H1 (cell line): ENCODE measurements at regions not wholly inside any gene's neighbourhood (a gene's known extent, or its start where the extent isn't known, plus 50 kb on each side); places are given as distances from the start of the nearest gene placed in this dataset.

Source experiments
- CTCF ChIA-PET: fragments of 300-600 bp; sonication (Branson Sonifier 250); formaldehyde crosslinking; loops from one replicate; lab custom pipeline; 2021; ENCODE audit not compliant: partially characterized antibody; lab: Charles Lee
- POLR2A ChIA-PET: fragments of 300-600 bp; sonication (Branson Sonifier 250); formaldehyde crosslinking; loops from one replicate; lab custom pipeline; 2021; ENCODE audit warnings: inconsistent platforms; ENCODE audit not compliant: partially characterized antibody; lab: Charles Lee
- DNase-seq, 2 experiments: peaks; one replicate each; pipeline versions ENCODE4 v3.0.0 to v3.0.0-alpha.2; 2010 to 2022; ENCODE audit warnings: low spot score in 2 of 2, low read depth in 1 of 2, mixed read lengths in 1 of 2
- FAIRE-seq: peaks from 2 replicates; lab custom pipeline; 2011; peaks lifted over from hg19 to GRCh38; lab: Jason Lieb, UNC
- H2AFZ ChIP-seq: 2 replicates; pipeline ENCODE4 v1.8.1; 2012; ENCODE audit warnings: low read length, inconsistent platforms
- H2AK5ac ChIP-seq: 2 replicates; pipeline ENCODE4 v1.6.1; 2013; ENCODE audit warnings: low read depth, low read length
- H2BK120ac ChIP-seq: replicated peaks from 2 replicates; pipeline ENCODE3; 2013; ENCODE audit warnings: low read depth, low read length, inconsistent platforms
- H2BK12ac ChIP-seq: 2 replicates; pipeline ENCODE4 v1.6.1; 2013; ENCODE audit warnings: low read depth, low read length
- H2BK15ac ChIP-seq: 2 replicates; pipeline ENCODE4 v1.6.1; 2013; ENCODE audit warnings: low read length
- H2BK20ac ChIP-seq: 2 replicates; pipeline ENCODE4 v1.6.1; 2013; ENCODE audit warnings: low read length
- H2BK5ac ChIP-seq: 2 replicates; pipeline ENCODE4 v1.6.1; 2013; ENCODE audit warnings: low read depth, low read length
- H3K14ac ChIP-seq: 2 replicates; pipeline ENCODE4 v1.6.1; 2013; ENCODE audit warnings: inconsistent platforms; ENCODE audit not compliant: insufficient read length
- H3K18ac ChIP-seq: 2 replicates; pipeline ENCODE4 v1.6.1; 2013; ENCODE audit warnings: low read length; ENCODE audit errors: extremely low read depth
- H3K23ac ChIP-seq: 2 replicates; pipeline ENCODE4 v1.6.1; 2013; ENCODE audit warnings: inconsistent platforms; ENCODE audit not compliant: insufficient read length
- H3K23me2 ChIP-seq: 2 replicates; pipeline ENCODE4 v1.6.1; 2013; ENCODE audit warnings: low read depth, low read length
- H3K27ac ChIP-seq: 2 replicates; pipeline ENCODE4 v1.6.1; 2011; ENCODE audit warnings: low read depth, low read length, inconsistent platforms
- H3K27me3 ChIP-seq, 4 experiments: replicated peaks in 1 of 4; 1 replicate in 1 of 4; 2 replicates in 3 of 4; pipeline versions ENCODE4 v1.6.1 to v1.8.1; 2011 to 2013; ENCODE audit warnings: low read length in 3 of 4, mild to moderate bottlenecking in 3 of 4, inconsistent platforms in 2 of 4, mixed read lengths in 2 of 4, moderate library complexity in 1 of 4; ENCODE audit not compliant: control insufficient read depth in 3 of 4, insufficient read depth in 3 of 4; ENCODE audit errors: extremely low read depth in 1 of 4
- H3K36me3 ChIP-seq, 4 experiments: 2 replicates each; pipeline versions ENCODE4 v1.6.1 to v1.8.1; 2011 to 2013; ENCODE audit warnings: mild to moderate bottlenecking in 4 of 4, low read length in 3 of 4, moderate library complexity in 2 of 4, control low read depth in 1 of 4, inconsistent platforms in 1 of 4; ENCODE audit not compliant: insufficient read depth in 4 of 4, control insufficient read depth in 2 of 4
- H3K4ac ChIP-seq: replicated peaks from 2 replicates; pipeline ENCODE3; 2013; ENCODE audit warnings: low read length, low read depth, mixed read lengths, inconsistent platforms; ENCODE audit not compliant: insufficient read length
- H3K4me1 ChIP-seq, 4 experiments: replicated peaks in 1 of 4; 1 replicate in 1 of 4; 2 replicates in 3 of 4; pipeline versions ENCODE4 v1.6.1 to v1.8.1; 2011 to 2013; ENCODE audit warnings: low read length in 3 of 4, inconsistent platforms in 2 of 4, mixed read lengths in 1 of 4; ENCODE audit not compliant: insufficient read depth in 4 of 4, control insufficient read depth in 3 of 4
- H3K4me2 ChIP-seq, 2 experiments: 2 replicates each; pipeline versions ENCODE4 v1.6.1 to v1.8.1; 2011 to 2013; ENCODE audit warnings: low read depth in 2 of 2, low read length in 2 of 2, control low read depth in 1 of 2, inconsistent platforms in 1 of 2, mild to moderate bottlenecking in 1 of 2; ENCODE audit not compliant: insufficient read depth in 1 of 2
- H3K4me3 ChIP-seq, 4 experiments: fragments of 200-600, 300-600 bp in 1 of 4; sonication (generic), shearing (Covaris generic), sonication (Bioruptor Twin) in 1 of 4; 2 replicates each; pipeline versions ENCODE4 v1.5.1 to v1.8.1; 2011 to 2016; ENCODE audit warnings: low read length in 4 of 4, low read depth in 3 of 4, control low read depth in 2 of 4, inconsistent platforms in 2 of 4, mild to moderate bottlenecking in 2 of 4, mixed read lengths in 1 of 4, moderate library complexity in 1 of 4; ENCODE audit not compliant: insufficient read depth in 2 of 4; ENCODE audit errors: extremely low read depth in 1 of 4
- H3K56ac ChIP-seq: replicated peaks from 2 replicates; pipeline ENCODE3; 2013; ENCODE audit warnings: low read depth, mild to moderate bottlenecking, mixed read lengths, low read length, inconsistent platforms; ENCODE audit not compliant: insufficient read length
- H3K79me1 ChIP-seq: 2 replicates; pipeline ENCODE4 v1.6.1; 2013; ENCODE audit warnings: low read depth, low read length, control low read depth
- H3K79me2 ChIP-seq, 2 experiments: 2 replicates each; pipeline versions ENCODE4 v1.6.1 to v1.8.1; 2012 to 2013; ENCODE audit warnings: low read length in 2 of 2, mild to moderate bottlenecking in 2 of 2, inconsistent platforms in 1 of 2; ENCODE audit not compliant: insufficient read depth in 2 of 2, control insufficient read depth in 1 of 2
- H3K9ac ChIP-seq, 4 experiments: replicated peaks in 1 of 4; 1 replicate in 1 of 4; 2 replicates in 3 of 4; pipeline versions ENCODE4 v1.6.1 to v1.8.1; 2011 to 2013; ENCODE audit warnings: low read depth in 3 of 4, low read length in 3 of 4, control low read depth in 2 of 4, mild to moderate bottlenecking in 2 of 4, moderate library complexity in 2 of 4, inconsistent platforms in 1 of 4; ENCODE audit errors: extremely low read depth in 1 of 4
- H3K9me3 ChIP-seq, 2 experiments: 2 replicates each; pipeline versions ENCODE4 v1.6.1 to v1.8.1; 2012 to 2013; ENCODE audit warnings: mild to moderate bottlenecking in 2 of 2, moderate library complexity in 2 of 2, control low read depth in 1 of 2, inconsistent platforms in 1 of 2, low read depth in 1 of 2, low read length in 1 of 2, mixed read lengths in 1 of 2; ENCODE audit not compliant: insufficient read depth in 2 of 2
- H4K20me1 ChIP-seq, 2 experiments: replicated peaks in 1 of 2; 2 replicates each; pipeline versions ENCODE3 to v1.8.1; 2011 to 2013; ENCODE audit warnings: inconsistent platforms in 2 of 2, low read length in 2 of 2, mild to moderate bottlenecking in 1 of 2; ENCODE audit not compliant: insufficient read depth in 2 of 2, control insufficient read depth in 1 of 2
- H4K5ac ChIP-seq: 2 replicates; pipeline ENCODE4 v1.6.1; 2013; ENCODE audit warnings: low read length, low read depth, mixed read lengths, inconsistent platforms; ENCODE audit not compliant: insufficient read length
- H4K8ac ChIP-seq: 2 replicates; pipeline ENCODE4 v1.8.0; 2013; ENCODE audit warnings: mild to moderate bottlenecking, moderate library complexity, low read length, inconsistent platforms; ENCODE audit not compliant: insufficient read depth; ENCODE audit errors: extremely low read depth
- H4K91ac ChIP-seq: replicated peaks from 2 replicates; pipeline ENCODE3; 2013; ENCODE audit warnings: low read length, mixed read lengths, inconsistent platforms; ENCODE audit not compliant: insufficient read length
- BCL11A ChIP-seq, 2 experiments: IDR thresholded peaks; one replicate each; pipeline ENCODE4 v1.6.1; 2011; ENCODE audit warnings: low read depth in 2 of 2, low read length in 2 of 2, mild to moderate bottlenecking in 2 of 2
- CHD2 ChIP-seq: IDR thresholded peaks from 2 replicates; pipeline ENCODE4 v1.6.1; 2012; ENCODE audit warnings: low read length, improper control_type of control experiment
- CTBP2 ChIP-seq: IDR thresholded peaks from 2 replicates; pipeline ENCODE4 v1.7.0; 2011; ENCODE audit warnings: borderline replicate concordance, mild to moderate bottlenecking, moderate library complexity, mixed read lengths, low read length; ENCODE audit not compliant: insufficient read depth, insufficient read length
- EGR1 ChIP-seq: IDR thresholded peaks from 2 replicates; pipeline ENCODE4 v1.6.1; 2011; ENCODE audit warnings: low read depth, low read length, borderline replicate concordance
- EZH2 ChIP-seq: fragments of 200-600 bp; sonication (generic); IDR thresholded peaks from 2 replicates; pipeline ENCODE4 v1.7.1; 2012; ENCODE audit warnings: low read depth, mild to moderate bottlenecking, moderate library complexity, low read length, inconsistent platforms; ENCODE audit not compliant: severe bottlenecking
- GABPA ChIP-seq: IDR thresholded peaks from 2 replicates; pipeline ENCODE4 v1.6.1; 2011; ENCODE audit warnings: mild to moderate bottlenecking, low read length, moderate library complexity, borderline replicate concordance; ENCODE audit not compliant: insufficient read depth
- MAX ChIP-seq: IDR thresholded peaks from 2 replicates; pipeline ENCODE4 v1.6.1; 2012; ENCODE audit warnings: inconsistent platforms
- NANOG ChIP-seq: IDR thresholded peaks from 2 replicates; pipeline ENCODE4 v1.6.1; 2011; ENCODE audit warnings: low read length, low read depth, mild to moderate bottlenecking, inconsistent platforms; ENCODE audit not compliant: insufficient read depth, poor library complexity, severe bottlenecking
- NRF1 ChIP-seq: IDR thresholded peaks from 2 replicates; pipeline ENCODE4 v1.6.1; 2011; ENCODE audit warnings: mild to moderate bottlenecking, low read depth, low read length, improper control_type of control experiment
- POU5F1 ChIP-seq: IDR thresholded peaks from 2 replicates; pipeline ENCODE4 v1.6.1; 2011; ENCODE audit warnings: low read depth, mild to moderate bottlenecking, low read length, moderate library complexity
- RFX5 ChIP-seq: IDR thresholded peaks from 2 replicates; pipeline ENCODE4 v1.6.1; 2011; ENCODE audit warnings: low read depth, low read length, improper control_type of control experiment, borderline replicate concordance
- SAP30 ChIP-seq: fragments of 300-600 bp; sonication (generic); IDR thresholded peaks from 2 replicates; pipeline ENCODE4 v1.7.1; 2012; ENCODE audit warnings: low read length, moderate library complexity, mild to moderate bottlenecking, inconsistent platforms; ENCODE audit not compliant: insufficient read depth, insufficient replicate concordance
- TAF7 ChIP-seq: optimal IDR thresholded peaks from 2 replicates; pipeline ENCODE3; 2011; ENCODE audit warnings: low read depth, mild to moderate bottlenecking, inconsistent platforms, low read length, moderate library complexity, borderline replicate concordance
- WGBS, 2 experiments: shearing (Covaris generic) in 1 of 2; methylation state at CpG; one replicate each; pipeline versions ENCODE4 v1.1.6 to v1.1.7; 2013 to 2015; ENCODE audit warnings: low lambda C conversion rate in 2 of 2, mixed read lengths in 2 of 2, inconsistent platforms in 1 of 2, low coverage in 1 of 2, missing lambda C conversion rate in 1 of 2; ENCODE audit not compliant: insufficient replicate concordance in 2 of 2, insufficient coverage in 1 of 2, insufficient read length in 1 of 2; ENCODE audit errors: extremely low coverage in 1 of 2, missing lambda C conversion rate in 1 of 2; 5-methylcytosine and 5-hydroxymethylcytosine counted together
- TF ChIP-seq, protein P1 (sequence below): IDR thresholded peaks from 2 replicates; pipeline ENCODE4 v1.6.1; 2011; ENCODE audit warnings: low read depth, mild to moderate bottlenecking, low read length; ENCODE audit not compliant: insufficient read depth

- no peak overlapping the region for H3K23ac ChIP-seq
- H3K79me2 ChIP-seq = no peaks in the 10 kb centered on the region
- WGBS, 2 experiments = 98% methylated on average over 3 of the region's 3 CpGs; no CpG with 5 or more reads in 1 of the 2 experiments
- H3K9ac ChIP-seq = no peak overlapping the region
- no peak overlapping the region for H3K18ac ChIP-seq
- H2BK5ac ChIP-seq = no peak overlapping the region
- no peaks in the 10 kb centered on the region for H4K20me1 ChIP-seq
- H4K5ac ChIP-seq = no peak overlapping the region
- DNase-seq (no peak), FAIRE-seq (no peak)
- no peaks in the 10 kb centered on the region; a peak in 1 of 4 replicates for H3K9me3 ChIP-seq
- no peak overlapping the region for H2AK5ac ChIP-seq
- H3K27ac ChIP-seq = no peak overlapping the region
- no peaks in the 10 kb centered on the region for H3K27me3 ChIP-seq
- no peak overlapping the region for H3K14ac ChIP-seq
- H3K36me3 ChIP-seq = no peaks in the 10 kb centered on the region
- H2BK120ac ChIP-seq = no peak overlapping the region
- H2BK20ac ChIP-seq = no peak overlapping the region
- no peak overlapping the region for H3K56ac ChIP-seq
- no peak overlapping the region for H4K91ac ChIP-seq
- no peak overlapping the region for H2BK15ac ChIP-seq
- no peak overlapping the region for H3K4ac ChIP-seq
- no peak overlapping the region for H4K8ac ChIP-seq
- no peak overlapping the region for H3K4me2 ChIP-seq
- H2AFZ ChIP-seq = no peak overlapping the region
- no peak overlapping the region for H2BK12ac ChIP-seq
- H3K4me3 ChIP-seq = no peak overlapping the region
- CTCF ChIA-PET = no interaction called here
- no peaks in the 10 kb centered on the region for H3K79me1 ChIP-seq
- no peaks in the 10 kb centered on the region for H3K4me1 ChIP-seq
- POLR2A ChIA-PET = no interaction called here
- H3K23me2 ChIP-seq = no peaks in the 10 kb centered on the region
- TF ChIP-seq NRF1 (no peak), TAF7 (no peak), EGR1 (no peak), BCL11A (IDR thresholded peaks at IDR 0.05; ENCODE audit: low read depth in 2 of 2, low read length in 2 of 2) (no peak), POU5F1 (no peak), SAP30 (no peak), GABPA (no peak), EZH2 (no peak), CHD2 (no peak), MAX (no peak), RFX5 (no peak), CTBP2 (no peak), NANOG (no peak)
- TF ChIP-seq, protein P1, sequence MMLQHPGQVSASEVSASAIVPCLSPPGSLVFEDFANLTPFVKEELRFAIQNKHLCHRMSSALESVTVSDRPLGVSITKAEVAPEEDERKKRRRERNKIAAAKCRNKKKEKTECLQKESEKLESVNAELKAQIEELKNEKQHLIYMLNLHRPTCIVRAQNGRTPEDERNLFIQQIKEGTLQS = no peak
These were observed 238.3 kb downstream of the HLX start for GRCh38 chr1:221117548-221117951.
